GM19239 (cell line): ENCODE measurements at regions not wholly inside any gene's neighbourhood (a gene's known extent, or its start where the extent isn't known, plus 50 kb on each side); places are given as distances from the start of the nearest gene placed in this dataset.
"Not testable (repeated sequence)": the region's sequence is repeated elsewhere in the genome, so short reads cannot be mapped to it uniquely, and the experiment has no call there.

Experiments
- DNase-seq: peaks from one replicate; pipeline ENCODE4 v3.0.0; 2011; ENCODE audit warnings: low spot score; ENCODE audit not compliant: insufficient read length
- FAIRE-seq: peaks from 2 replicates; lab custom pipeline; 2011; peaks lifted over from hg19 to GRCh38; lab: Jason Lieb, UNC

DNA sequence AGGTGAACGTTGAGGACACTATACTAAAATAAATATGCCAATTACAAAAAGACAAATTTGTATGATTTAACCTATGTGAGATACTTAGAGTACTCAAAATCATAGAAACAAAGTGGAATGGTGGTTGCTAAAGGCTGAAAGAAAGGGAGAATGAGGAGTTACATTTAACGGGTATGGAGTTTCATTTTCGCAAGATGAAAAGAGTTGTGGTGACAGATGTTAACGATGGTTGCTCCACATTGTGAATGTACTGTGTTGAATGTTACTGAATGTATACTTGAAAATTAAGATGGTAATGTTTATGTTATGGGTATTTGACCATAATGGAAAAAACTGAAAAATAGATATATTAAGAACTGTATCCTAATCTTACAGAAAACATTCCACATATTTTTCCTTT, 51.3 kb upstream of the MOCS2 start:
- no peak for DNase-seq
- no peak for FAIRE-seq

DNA sequence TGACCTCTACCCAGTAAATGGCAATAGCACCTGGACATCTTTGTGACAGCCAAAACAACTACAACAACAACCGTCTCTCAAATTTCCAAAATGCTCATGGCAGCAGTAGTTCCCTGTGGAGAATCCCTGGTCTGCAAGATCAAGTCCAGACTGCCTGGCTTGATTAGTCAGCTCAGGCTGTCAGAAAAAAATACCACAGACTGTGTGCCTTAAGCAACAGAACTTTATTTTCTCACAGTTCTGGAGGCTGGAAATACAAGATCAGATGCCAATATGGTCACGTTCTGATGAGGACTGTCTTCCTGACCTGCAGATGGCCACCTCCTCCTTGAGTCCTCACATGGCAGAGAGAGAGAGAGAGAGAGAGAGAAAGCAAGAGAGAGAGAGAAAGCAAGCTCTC, 52.3 kb upstream of the MOCS2 start:
- no peak for FAIRE-seq

DNA sequence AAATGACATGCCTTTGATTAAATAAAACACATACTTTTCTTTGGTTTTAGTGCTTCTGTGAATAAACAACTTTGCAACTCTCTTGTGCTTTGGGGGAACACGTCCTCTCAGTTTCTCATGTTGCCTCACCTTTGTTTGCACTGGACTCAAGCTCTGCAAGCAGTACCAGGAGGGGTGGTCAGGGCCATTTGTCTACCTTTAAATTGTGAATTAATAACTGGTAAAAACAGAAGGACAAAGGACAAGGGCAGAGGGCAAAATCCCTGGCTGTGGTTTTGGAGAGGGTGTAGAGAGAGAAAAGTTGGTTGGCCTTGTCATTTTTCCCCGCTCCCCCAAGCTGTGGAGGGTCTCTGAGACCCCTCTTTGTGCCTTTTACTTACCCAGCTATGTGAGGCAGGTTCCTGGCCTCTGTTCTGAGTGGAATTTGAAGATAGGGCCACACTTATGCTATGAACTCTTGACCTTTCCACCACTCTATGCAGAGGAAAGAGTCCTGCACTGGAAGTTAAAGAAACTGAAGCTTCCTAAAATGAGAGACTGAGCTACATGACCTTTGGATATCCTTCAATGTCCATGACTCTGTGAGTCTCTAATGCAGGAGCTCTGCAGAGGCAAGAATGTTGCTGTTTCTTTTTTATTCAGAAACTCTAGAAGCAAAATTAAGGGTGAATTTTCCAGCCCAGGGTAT, 55.1 kb upstream of the MOCS2 start:
- no peak for DNase-seq
- FAIRE-seq: no peak

More for the DNA sequence above, 52.3 kb upstream of the MOCS2 start:
- no peak for DNase-seq

DNA sequence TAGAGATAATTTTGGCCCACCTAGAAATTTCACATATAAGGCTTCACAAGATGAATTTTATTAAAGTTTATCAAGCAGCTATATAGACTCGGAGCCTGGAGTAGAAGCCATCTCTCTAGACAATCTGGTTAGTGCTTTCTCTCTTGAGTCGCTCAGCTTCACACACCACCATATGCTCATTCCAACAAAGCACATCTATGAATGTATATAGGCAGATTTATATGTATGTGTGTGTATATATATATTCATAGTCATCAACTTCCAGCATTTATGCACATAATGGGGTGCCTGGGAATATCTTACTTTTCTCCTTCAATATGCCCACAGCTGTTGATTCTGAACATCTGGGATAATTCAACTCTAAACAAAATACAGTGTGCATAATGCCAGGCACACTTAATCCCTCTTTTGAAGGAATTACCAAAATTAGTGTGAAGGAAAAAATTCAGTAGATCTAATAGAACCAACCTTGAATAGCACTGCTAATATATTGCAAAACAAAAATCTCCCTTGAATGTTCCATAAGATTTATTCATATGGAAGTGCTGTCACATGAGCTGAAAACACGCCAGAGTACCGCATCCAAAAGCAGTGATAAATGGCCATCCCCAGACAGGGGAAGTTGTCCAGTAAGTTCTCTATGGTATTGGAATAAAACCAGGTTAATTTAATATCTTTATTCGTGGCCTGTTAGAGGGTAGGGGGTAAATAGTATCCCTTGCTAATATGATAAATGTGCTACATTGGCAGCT, 56.0 kb upstream of the MOCS2 start:
- DNase-seq (no peak), FAIRE-seq (no peak)

DNA sequence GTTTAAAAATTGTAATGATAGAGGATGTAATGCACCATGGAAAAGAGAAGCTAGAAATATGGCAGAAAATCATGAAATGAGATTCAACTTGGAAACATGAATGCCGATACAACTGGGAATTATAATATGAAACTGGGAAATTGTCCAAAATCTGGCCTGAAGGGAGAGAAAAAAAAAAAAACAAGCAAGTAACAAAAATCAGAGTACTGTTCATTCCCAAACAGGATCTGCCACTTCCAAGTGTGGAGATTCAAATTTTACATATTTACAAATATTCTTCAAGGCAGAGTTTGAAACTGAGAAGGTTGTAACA, 56.6 kb upstream of the MOCS2 start:
- FAIRE-seq (no peak), DNase-seq (no peak)

DNA sequence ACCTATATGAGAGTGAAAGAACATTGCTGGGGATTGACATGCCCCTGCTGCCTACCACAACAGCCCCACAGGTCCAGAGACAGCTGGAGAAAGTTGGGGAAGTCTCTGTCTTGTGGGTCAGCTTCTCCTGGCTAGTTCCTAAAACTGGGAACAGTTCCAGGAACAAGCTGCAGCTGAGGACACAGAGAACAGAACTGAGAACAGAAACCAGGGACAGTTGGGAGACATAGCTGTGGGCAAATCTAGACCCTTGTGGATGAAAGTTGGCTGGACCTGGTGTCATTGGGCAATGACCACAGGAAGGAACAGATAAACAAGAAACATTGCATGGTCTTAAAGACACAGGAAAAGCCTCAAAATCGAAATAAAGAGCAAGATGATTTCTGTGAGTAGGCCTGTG, 58.3 kb upstream of the MOCS2 start:
- DNase-seq: no peak
- no peak for FAIRE-seq

DNA sequence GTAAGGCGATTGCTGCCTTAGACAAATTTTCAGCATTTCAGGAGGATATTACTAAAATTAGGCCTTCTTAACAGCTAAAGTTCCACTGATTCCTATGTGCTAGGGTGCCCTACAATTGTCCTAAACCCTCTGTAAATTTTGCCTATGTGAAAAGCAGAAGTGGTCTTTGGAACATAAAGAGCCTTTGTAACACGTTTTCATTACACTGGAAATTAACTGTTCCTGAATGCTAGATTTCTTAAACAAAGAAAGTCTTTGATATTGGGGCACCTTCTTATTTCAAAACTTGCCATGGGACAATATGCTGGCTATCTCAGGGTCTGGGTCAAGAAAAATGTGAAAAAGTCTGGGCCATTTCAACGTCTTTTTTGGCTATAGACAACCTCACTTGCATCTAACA, 60.4 kb upstream of the MOCS2 start:
- FAIRE-seq (no peak), DNase-seq (no peak)

DNA sequence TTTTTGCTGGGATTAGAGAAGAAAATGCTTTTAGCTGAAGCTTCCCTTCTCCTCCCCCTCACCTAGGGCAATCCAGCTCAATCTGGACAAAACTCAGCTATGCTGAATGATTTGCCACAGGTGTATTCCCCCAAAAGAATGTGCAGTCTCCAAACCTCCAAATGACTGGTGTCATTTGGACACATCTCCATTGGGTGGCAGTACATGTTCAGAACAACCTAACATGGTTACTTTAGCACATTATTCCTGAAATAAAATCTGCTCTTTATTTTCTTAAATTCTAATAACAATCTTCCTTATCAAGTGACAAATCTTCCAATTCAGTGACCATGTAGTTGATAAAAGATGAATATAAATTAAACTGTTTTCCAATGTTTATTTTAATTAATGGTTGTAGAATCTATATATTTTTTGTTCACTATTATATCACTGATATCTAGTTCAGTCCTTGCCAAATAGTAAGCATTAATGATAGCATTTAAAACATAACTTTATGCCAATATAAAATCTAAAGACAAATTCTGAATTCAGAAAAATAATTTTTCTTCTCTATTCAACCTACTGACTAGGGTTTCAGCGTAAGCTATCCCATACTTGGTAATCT, 61.3 kb upstream of the MOCS2 start:
- DNase-seq (no peak), FAIRE-seq (peak; percentile 75)

DNA sequence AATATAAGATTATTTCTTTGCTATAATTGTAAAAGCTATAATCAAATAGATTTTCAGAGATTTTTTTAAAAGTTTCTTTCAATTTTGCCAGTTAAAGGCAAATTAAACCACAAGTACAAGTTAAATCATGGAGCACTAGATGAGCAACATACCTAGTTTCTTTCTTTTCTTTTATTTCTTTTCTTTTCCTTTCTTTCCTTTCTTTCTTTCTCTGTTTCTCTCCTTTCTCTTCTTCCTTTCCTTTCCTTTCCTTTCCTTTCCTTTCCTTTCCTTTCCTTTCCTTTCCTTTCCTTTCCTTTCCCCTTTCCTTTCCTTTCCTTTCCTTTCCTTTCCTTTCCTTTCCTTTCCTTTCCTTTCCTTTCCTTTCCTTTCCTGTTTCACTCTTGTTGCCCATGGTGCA, 62.5 kb upstream of the MOCS2 start:
- FAIRE-seq, DNase-seq: not testable (repeated sequence)

DNA sequence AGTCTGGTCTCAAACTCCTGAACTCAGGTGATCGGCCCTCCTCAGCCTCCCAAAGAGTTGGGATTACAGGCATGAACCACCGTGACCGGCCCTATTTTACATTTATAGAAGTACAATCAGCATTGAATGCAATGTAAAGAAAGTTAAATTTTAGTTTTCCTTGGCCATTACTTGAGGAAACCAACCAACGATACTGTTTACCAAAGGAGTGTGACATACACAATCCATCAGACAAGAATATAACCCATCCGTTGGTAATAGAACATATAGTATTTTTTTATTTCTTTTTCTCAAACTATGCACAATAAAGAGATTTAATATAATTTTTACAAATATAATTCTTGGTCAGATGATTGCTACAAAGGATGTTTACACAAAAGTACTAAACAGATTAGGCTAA, 63.1 kb upstream of the MOCS2 start:
- no peak for FAIRE-seq

DNA sequence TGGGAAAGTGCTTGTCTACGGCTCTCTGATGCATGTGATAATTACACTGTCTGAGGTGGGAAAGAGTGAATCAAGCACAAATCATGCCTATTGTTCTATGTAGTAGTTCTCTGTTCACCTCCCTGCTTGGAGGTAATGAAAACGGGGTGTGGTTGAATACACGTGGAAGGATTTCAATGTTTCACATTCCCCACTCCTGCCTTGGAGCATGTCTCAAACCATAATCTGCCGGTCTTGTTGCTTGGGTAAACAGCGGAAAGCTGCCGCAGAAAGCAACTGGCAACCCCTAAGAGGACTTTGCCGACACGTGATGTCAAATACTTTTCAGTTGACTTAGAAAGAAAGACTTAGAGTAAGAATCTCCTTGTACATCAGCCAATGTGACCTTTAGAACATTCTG, 63.5 kb upstream of the MOCS2 start:
- FAIRE-seq (no peak), DNase-seq (no peak)

More for the DNA sequence above, 63.1 kb upstream of the MOCS2 start:
- DNase-seq: no peak

DNA sequence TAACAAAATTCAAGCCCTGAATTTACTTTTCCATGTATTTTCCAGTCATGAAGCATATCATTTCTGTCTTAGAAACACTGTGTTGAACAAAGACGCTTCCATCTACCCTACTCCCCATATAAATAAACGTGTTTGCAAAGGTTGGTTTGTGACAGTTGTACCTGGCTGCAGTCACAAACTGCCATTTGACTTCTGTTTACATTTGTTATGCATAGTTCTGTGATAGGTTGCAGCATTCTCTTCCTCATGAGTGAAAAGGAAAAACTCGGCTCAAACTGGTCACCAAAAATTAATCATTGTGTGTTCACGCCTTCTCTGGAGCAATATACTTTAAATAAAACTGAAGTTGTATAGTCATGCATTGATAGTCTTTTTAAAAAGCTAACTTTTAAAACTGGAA, 69.3 kb upstream of the MOCS2 start:
- FAIRE-seq (no peak), DNase-seq (no peak)

DNA sequence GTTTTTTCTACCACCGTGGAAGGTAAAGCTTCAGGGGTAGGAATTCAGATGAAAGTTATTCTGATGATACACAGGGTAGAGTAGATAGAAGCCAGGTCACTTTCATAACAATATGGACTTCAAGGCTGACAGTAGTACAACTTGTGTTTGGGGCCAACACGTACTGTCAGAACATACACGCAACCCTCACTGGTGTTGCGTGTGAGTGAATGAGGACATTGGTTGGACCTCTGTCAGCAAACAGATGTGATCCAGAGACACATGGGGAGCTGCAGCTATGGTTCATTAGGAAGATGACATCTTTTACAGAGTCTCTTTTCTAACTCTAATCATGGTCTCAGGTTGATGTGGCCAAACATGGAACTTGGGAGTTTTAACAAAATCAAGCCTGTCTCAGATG, 70.1 kb upstream of the MOCS2 start:
- no peak for FAIRE-seq

DNA sequence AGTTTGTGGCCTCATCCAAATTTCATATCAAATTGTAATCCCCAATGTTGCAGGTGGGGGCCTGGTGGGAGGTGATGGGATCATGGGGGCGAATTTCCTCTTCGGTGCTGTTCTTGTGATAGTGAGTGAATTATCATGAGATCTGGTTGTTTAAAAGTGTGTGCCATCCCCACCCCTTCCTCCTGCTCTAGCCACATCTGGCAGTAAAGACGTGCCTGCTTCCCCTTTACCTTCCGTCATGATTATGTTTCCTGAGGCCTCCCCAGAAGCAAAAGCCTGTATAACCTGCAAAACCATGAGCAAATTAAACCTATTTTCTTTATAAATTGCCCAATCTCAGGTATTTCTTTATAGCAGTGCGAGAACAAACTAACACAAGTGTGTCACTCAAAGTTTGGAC, 71.0 kb upstream of the MOCS2 start:
- FAIRE-seq: no peak
- DNase-seq: no peak

More for the DNA sequence above, 70.1 kb upstream of the MOCS2 start:
- no peak for DNase-seq

DNA sequence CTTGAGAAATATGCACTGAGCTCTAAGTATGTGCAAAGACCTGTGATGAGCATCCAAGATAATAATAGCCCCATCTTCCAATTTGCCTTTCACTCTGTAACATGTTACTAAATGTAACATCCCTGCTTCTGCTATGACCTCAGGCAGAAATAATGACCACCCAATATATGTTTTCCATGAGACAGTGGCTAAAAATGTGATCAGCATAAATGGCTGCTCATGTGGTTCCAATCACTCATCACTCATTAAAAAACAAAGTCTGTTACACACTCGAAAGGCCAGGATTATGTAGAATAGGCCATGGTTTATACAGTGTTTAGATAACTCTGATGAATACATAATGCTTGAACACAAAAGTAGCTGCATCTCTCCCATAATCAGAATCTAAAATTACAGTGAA, 71.4 kb upstream of the MOCS2 start:
- DNase-seq: no peak
- no peak for FAIRE-seq

DNA sequence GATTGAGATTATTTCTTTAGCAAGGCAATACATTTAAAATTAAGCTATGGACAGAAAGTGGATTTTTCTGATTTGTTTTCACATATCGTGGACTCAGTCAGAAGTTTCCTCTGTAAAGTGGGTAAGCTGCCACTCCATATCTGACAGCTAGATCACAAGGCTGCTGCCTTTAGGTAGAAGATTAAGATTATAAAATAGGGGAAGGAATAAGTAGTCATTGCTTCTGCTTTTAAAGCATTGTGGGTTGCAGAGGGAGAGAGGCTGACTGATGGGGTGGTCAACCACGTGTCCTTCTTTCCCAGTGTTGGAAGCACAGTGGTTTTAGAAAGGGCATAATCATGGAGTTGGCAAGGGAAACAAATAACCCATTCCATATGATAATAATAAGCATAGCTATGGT, 74.3 kb upstream of the MOCS2 start:
- DNase-seq: no peak
- FAIRE-seq: no peak

DNA sequence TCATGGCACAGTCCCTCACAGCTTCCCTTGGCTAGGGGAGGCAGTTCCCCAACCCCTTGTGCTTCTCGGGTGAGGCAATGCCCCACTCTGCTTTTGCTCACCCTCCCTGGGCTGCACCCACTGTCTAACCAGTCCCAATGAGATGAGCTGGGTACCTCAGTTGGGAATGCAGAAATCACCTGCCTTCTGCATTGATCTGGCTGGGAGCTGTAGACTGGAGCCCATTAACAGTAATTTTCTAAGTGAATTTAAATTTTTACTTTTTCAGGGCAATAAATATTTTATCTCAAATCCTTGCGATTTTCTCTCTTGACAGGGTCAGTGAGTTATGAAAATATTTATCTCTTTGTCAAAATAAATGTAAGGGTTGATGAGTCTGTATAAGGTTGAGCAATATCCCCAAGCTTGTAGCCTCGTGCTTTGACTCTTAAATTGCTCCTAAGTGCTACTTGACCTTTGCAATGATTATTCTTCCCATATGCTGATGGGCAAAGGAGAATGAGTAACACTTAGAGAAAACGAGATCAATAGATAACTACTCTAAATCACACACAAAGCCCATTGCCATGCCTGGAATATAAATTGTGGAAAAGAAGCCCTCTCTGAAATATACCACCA, 82.1 kb upstream of the MOCS2 start:
- FAIRE-seq: no peak
- no peak for DNase-seq

DNA sequence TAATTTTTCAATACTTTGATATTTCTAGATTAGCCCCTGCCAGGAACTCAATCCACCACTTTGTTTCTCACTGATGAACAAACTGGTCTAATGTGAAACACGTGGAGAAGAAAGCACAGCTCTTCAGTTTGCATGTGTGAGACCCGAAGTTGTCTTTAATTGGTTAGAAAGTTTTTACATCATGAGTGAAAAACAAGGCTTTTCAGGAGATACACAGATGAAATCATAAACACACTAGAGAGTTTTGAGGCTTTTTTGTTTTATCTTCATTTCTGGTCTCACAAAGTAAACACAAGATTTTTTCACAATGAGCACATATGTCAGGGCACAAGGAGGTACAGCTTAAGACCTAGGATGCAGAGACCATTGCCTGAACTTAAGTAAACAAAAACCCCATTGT, 84.5 kb upstream of the MOCS2 start:
- DNase-seq (no peak), FAIRE-seq (no peak)

DNA sequence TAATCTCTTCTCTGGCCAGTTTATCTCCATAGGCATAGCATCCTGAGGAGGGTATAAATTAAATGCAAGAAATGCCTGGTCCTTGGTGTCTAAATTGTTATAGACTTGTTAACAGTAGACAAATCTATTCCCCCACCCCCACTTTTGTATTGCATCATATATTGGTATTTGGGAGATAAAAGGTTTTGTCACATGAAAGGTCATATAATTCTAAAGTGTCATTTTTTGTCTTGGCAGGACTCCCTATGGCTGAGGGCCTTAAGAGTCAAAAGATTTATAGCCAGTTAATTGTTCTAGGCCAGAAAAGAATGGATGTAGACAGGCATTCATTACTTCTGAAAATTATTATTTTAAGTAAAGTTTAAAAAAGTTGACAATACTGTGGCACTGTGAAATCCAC, 90.3 kb upstream of the MOCS2 start:
- DNase-seq: no peak
- FAIRE-seq: no peak

DNA sequence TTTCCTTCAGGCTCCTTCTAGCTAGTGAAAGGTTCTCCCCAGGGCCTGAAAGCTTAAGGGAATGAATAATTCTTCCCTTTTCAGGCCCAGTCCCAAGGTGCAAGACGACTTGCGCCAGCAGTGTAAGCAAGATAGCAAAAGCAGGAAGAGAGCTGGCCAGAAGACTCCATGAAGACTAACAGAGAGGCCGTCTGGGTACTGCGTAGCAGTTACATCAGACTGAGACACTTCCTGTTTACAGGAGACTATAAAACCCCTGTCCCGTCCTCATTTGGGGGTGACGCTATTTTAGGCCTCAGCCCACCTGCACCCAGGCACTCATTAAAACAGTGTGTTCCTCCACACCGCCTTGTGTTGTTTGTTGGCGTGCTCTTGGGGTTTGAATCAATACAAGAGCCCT, 90.7 kb upstream of the MOCS2 start:
- DNase-seq: no peak
- FAIRE-seq: no peak

DNA sequence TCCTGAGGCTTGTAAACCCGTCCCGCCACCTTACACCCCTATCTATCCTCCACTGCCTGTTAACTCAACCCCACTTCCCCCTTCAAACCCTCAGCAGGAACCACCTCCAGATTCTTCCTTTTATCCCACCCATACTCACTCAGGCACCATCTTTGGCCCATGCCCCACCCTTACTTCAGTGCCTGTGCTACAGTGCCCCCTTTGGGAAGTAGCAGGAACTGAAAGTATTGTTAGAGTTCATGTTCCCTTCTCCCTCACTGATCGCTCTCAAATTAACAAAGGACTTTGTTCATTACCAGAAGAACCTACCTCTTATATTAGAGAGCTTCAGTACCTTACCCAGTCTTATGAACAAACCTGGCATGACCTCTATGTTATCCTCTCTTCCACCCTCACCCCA, 92.2 kb upstream of the MOCS2 start:
- FAIRE-seq: no peak
- no peak for DNase-seq
